Endothelial cell (in vitro differentiated cells): ENCODE measurements at regions not wholly inside any gene's neighbourhood (a gene's known extent, or its start where the extent isn't known, plus 50 kb on each side); places are given as distances from the start of the nearest gene placed in this dataset.

Experiments
- DNase-seq: peaks from one replicate; pipeline ENCODE4 v3.0.0; 2021; ENCODE audit warnings: low spot score
- H3K27ac Mint-ChIP-seq: one replicate; pipeline ENCODE4 v1.8.0; 2021; ENCODE audit warnings: mixed read lengths, inconsistent platforms; ENCODE audit not compliant: unreplicated experiment
- H3K27me3 Mint-ChIP-seq: one replicate; pipeline ENCODE4 v1.8.0; 2021; ENCODE audit warnings: mild to moderate bottlenecking, moderate library complexity, mixed read lengths, inconsistent platforms; ENCODE audit not compliant: unreplicated experiment
- H3K36me3 Mint-ChIP-seq: one replicate; pipeline ENCODE4 v1.8.0; 2021; ENCODE audit warnings: mild to moderate bottlenecking, low read depth, mixed read lengths, inconsistent platforms; ENCODE audit not compliant: unreplicated experiment
- H3K4me1 Mint-ChIP-seq: one replicate; pipeline ENCODE4 v1.8.0; 2021; ENCODE audit warnings: mild to moderate bottlenecking, mixed read lengths, inconsistent platforms; ENCODE audit not compliant: unreplicated experiment
- H3K4me3 Mint-ChIP-seq: one replicate; pipeline ENCODE4 v1.8.0; 2021; ENCODE audit warnings: mild to moderate bottlenecking, mixed read lengths, inconsistent platforms; ENCODE audit not compliant: unreplicated experiment
- H3K9me3 Mint-ChIP-seq: one replicate; pipeline ENCODE4 v1.8.0; 2021; ENCODE audit warnings: mixed read lengths, inconsistent platforms; ENCODE audit not compliant: unreplicated experiment
- CTCF ChIP-seq: fragments of 200-600 bp; sonication (generic); IDR thresholded peaks from one replicate; pipeline ENCODE4 v1.5.0; 2021; ENCODE audit warnings: antibody characterized with exemption; ENCODE audit not compliant: unreplicated experiment

GRCh38 chr3:168753724-168754123 lies 658.0 kb upstream of the GOLIM4 start:
- Mint-ChIP-seq H3K9me3 (no peaks in the 10 kb centered on the region), H3K4me3 (no peak overlapping the region), H3K27me3 (no peaks in the 10 kb centered on the region), H3K27ac (no peak overlapping the region), H3K36me3 (no peaks in the 10 kb centered on the region), H3K4me1 (no peaks in the 10 kb centered on the region)
- TF ChIP-seq CTCF = no peak
- no peak for DNase-seq

GRCh38 chr3:168752339-168752738 lies 656.6 kb upstream of the GOLIM4 start:
- Mint-ChIP-seq H3K4me3 (no peak overlapping the region), H3K4me1 (no peaks in the 10 kb centered on the region), H3K27ac (no peak overlapping the region), H3K27me3 (no peaks in the 10 kb centered on the region), H3K36me3 (no peaks in the 10 kb centered on the region), H3K9me3 (no peaks in the 10 kb centered on the region)
- DNase-seq = no peak
- no peak for TF ChIP-seq CTCF

- peaks cover 2% of the 10 kb centered on the region for H3K27me3 Mint-ChIP-seq
- H3K4me3 Mint-ChIP-seq = no peak overlapping the region
- no peaks in the 10 kb centered on the region for H3K9me3 Mint-ChIP-seq
- DNase-seq = no peak
- H3K27ac Mint-ChIP-seq = no peak overlapping the region
- H3K4me1 Mint-ChIP-seq = no peaks in the 10 kb centered on the region
- peaks cover 3% of the 10 kb centered on the region for H3K36me3 Mint-ChIP-seq
- TF ChIP-seq CTCF = no peak
Observed at GRCh38 chr3:168747697-168748096, 652.0 kb upstream of the GOLIM4 start.

GRCh38 chr3:168738527-168739325 lies 643.0 kb upstream of the GOLIM4 start:
- H3K27me3 Mint-ChIP-seq = no peaks in the 10 kb centered on the region
- H3K27ac Mint-ChIP-seq = no peak overlapping the region
- no peaks in the 10 kb centered on the region for H3K36me3 Mint-ChIP-seq
- H3K4me3 Mint-ChIP-seq = no peak overlapping the region
- TF ChIP-seq CTCF = no peak
- no peak for DNase-seq
- no peaks in the 10 kb centered on the region for H3K9me3 Mint-ChIP-seq
- no peaks in the 10 kb centered on the region for H3K4me1 Mint-ChIP-seq

- no peaks in the 10 kb centered on the region for H3K4me1 Mint-ChIP-seq
- no peak overlapping the region for H3K27ac Mint-ChIP-seq
- DNase-seq = no peak
- no peak overlapping the region for H3K4me3 Mint-ChIP-seq
- no peak for TF ChIP-seq CTCF
- H3K27me3 Mint-ChIP-seq = no peaks in the 10 kb centered on the region
- no peaks in the 10 kb centered on the region for H3K9me3 Mint-ChIP-seq
- no peaks in the 10 kb centered on the region for H3K36me3 Mint-ChIP-seq
Observed at GRCh38 chr3:168736202-168736601, 640.5 kb upstream of the GOLIM4 start.
